KMS-11 (cell line): ENCODE measurements at regions not wholly inside any gene's neighbourhood (a gene's known extent, or its start where the extent isn't known, plus 50 kb on each side); places are given as distances from the start of the nearest gene placed in this dataset.

Experiments
- H2AFZ ChIP-seq: fragments of 200-600 bp; sonication (generic); 2 replicates; pipeline ENCODE4 v1.6.1; 2016; ENCODE audit warnings: antibody characterized with exemption, mixed run types, low read depth
- H3K27ac ChIP-seq: fragments of 200-600 bp; sonication (generic); 2 replicates; pipeline ENCODE4 v1.6.1; 2016; ENCODE audit warnings: mild to moderate bottlenecking, mixed run types
- H3K27me3 ChIP-seq: fragments of 200-600 bp; sonication (generic); 2 replicates; pipeline ENCODE4 v1.6.1; 2017; ENCODE audit warnings: mild to moderate bottlenecking, low read depth, mixed run types, moderate library complexity; ENCODE audit not compliant: insufficient read depth
- H3K36me3 ChIP-seq: fragments of 200-600 bp; sonication (generic); 2 replicates; pipeline ENCODE4 v1.6.1; 2017; ENCODE audit warnings: mild to moderate bottlenecking, mixed run types; ENCODE audit not compliant: insufficient read depth
- H3K4me1 ChIP-seq: fragments of 200-600 bp; sonication (generic); 2 replicates; pipeline ENCODE4 v1.6.1; 2016; ENCODE audit warnings: mild to moderate bottlenecking, low read depth, mixed run types; ENCODE audit not compliant: poor library complexity, severe bottlenecking
- H3K4me2 ChIP-seq: fragments of 200-600 bp; sonication (generic); 2 replicates; pipeline ENCODE4 v1.7.0; 2016; ENCODE audit warnings: mild to moderate bottlenecking, mixed run types
- H3K4me3 ChIP-seq: fragments of 200-600 bp; sonication (generic); IDR thresholded peaks from 2 replicates; pipeline ENCODE4 v1.6.1; 2017; ENCODE audit warnings: low read depth, low read length, mixed read lengths; ENCODE audit not compliant: insufficient read depth
- H3K79me2 ChIP-seq: fragments of 200-600 bp; sonication (generic); 2 replicates; pipeline ENCODE4 v1.6.1; 2016; ENCODE audit warnings: low read depth, mixed run types; ENCODE audit not compliant: insufficient read depth
- H3K9ac ChIP-seq: fragments of 200-600 bp; sonication (generic); 2 replicates; pipeline ENCODE4 v1.6.1; 2016; ENCODE audit warnings: mild to moderate bottlenecking, mixed run types
- H4K20me1 ChIP-seq: fragments of 200-600 bp; sonication (generic); 2 replicates; pipeline ENCODE4 v1.6.1; 2016; ENCODE audit warnings: mild to moderate bottlenecking, mixed run types; ENCODE audit not compliant: insufficient read depth
- CTCF ChIP-seq: fragments of 200-600 bp; sonication (generic); conservative IDR thresholded peaks from 2 replicates; pipeline ENCODE4 v1.6.1; 2017; ENCODE audit warnings: low read depth, mild to moderate bottlenecking, antibody characterized with exemption, low read length, moderate library complexity, mixed read lengths

DNA sequence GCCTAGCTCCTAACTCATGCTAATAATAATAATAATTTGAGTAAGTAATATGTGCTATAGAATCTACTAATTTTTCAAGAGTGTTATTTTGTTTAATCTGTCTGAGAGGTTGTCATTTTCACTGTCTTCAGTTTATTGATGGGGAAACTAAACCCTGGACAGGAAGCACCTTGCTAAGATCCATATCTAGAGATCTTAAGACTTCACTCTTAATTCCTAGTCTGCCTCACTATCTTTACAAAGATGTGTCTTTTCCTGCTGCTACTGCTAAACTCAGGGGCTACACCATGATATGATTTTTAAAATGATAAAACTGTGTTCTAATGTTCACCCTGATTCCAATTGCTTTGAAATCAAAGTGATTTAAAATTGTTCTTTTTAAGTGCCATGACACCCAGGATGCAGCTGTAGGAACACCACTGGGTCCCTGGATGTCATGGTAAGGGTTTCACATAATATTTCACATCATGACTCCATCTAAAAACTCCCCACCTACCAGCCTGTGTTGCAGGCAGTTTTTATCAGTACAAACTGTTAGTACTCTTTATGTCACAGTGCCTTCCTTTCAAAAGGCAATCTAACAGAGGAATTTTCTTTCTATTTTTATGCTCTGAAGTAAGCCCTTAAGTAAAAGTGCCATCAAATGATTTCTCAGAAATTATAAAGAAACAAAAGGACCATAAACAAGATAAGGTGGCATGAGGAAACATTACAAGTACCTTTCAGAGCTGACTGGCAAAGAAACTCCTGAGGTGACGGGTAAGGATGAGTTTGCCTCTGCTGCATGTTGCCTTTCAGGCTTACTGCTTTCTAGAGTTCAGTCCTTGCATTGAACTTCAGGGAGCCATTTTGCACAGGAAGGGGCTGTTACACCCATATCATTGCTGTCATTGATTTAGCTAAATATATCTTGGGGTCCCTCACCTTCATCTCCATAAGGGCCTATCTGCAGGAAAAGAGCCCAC is 160.1 kb upstream of the SATB1 start:
- H3K4me2 ChIP-seq: no peak overlapping the region
- no peak overlapping the region for H2AFZ ChIP-seq
- no peaks in the 10 kb centered on the region for H3K27me3 ChIP-seq
- no peaks in the 10 kb centered on the region for H4K20me1 ChIP-seq
- H3K79me2 ChIP-seq: no peaks in the 10 kb centered on the region
- H3K4me3 ChIP-seq: no peak overlapping the region
- H3K9ac ChIP-seq: no peak overlapping the region
- H3K27ac ChIP-seq: no peak overlapping the region
- no peak for TF ChIP-seq CTCF
- no peaks in the 10 kb centered on the region for H3K4me1 ChIP-seq
- H3K36me3 ChIP-seq: no peaks in the 10 kb centered on the region

DNA sequence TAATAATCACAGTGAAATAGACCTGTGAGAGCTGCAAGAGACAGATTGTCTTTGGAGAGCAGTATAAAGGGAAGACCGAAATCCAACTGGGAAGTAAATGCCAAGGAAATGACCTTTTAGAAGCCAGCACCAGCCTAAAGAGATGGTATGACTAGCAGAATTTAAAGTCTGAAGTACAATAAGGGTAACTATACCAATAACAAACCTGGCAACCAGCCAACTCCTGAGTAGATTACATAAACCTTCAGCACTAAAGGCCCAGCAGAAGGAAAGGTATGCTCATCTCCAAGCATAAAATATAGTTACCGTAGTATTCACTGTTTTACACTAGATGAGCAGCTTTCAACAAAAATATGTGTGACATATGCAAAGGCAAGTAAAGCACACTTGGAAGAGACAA is 155.1 kb upstream of the SATB1 start:
- Histone ChIP-seq H3K27ac (no peak overlapping the region), H3K79me2 (no peaks in the 10 kb centered on the region), H2AFZ (no peak overlapping the region), H3K9ac (no peak overlapping the region), H3K4me2 (no peak overlapping the region), H3K36me3 (no peaks in the 10 kb centered on the region), H3K27me3 (no peaks in the 10 kb centered on the region), H4K20me1 (no peaks in the 10 kb centered on the region), H3K4me1 (no peaks in the 10 kb centered on the region), H3K4me3 (no peak overlapping the region)
- no peak for TF ChIP-seq CTCF

DNA sequence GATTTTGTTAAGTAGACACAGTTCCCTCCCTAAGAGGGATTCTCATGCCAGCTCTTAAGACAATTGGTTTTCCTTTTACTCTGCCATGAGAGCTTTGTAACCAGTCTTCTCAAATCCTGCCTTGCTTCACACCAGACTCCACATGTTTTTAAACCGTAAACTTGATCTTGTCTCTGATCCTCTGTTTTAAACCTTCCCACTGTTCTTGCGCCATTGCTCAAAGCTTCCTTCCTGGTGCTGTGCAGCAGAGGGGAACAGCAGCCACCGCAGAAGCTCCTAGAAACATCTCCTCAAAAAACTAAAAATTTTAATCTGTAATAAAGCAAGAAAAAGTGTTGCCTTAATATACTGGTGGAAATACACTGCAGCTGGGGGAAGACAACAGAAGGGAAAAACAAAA is 154.5 kb upstream of the SATB1 start:
- Histone ChIP-seq H2AFZ (no peak overlapping the region), H3K4me2 (no peak overlapping the region)

DNA sequence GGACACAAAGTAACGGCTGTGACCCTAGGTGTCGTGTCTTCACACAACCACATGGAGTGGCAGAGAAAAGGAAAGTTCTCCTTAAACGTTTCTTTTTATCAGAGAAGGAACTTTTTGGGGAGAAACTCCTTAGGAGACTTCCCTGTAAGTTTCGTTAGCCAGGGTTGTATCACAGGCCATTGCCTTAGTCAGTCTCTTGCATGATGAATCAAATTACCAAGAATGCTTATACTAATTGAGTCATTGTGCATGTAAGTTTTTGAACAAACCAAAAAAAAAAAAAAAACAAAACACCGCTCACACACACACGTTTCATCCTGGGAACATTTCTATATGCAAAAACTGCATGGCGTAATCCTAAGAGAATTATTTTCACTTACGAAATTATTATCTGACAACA is 150.4 kb upstream of the SATB1 start:
- TF ChIP-seq CTCF: no peak
- H4K20me1 ChIP-seq: no peaks in the 10 kb centered on the region

More for the DNA sequence above, 154.5 kb upstream of the SATB1 start:
- no peaks in the 10 kb centered on the region for H3K4me1 ChIP-seq
- no peaks in the 10 kb centered on the region for H4K20me1 ChIP-seq
- H3K9ac ChIP-seq: no peak overlapping the region
- H3K36me3 ChIP-seq: no peaks in the 10 kb centered on the region
- H3K79me2 ChIP-seq: no peaks in the 10 kb centered on the region
- no peak overlapping the region for H3K4me3 ChIP-seq
- no peak overlapping the region for H3K27ac ChIP-seq
- TF ChIP-seq CTCF: no peak
- H3K27me3 ChIP-seq: no peaks in the 10 kb centered on the region

More for the DNA sequence above, 150.4 kb upstream of the SATB1 start:
- Histone ChIP-seq H3K27ac (no peak overlapping the region), H3K4me1 (no peaks in the 10 kb centered on the region), H2AFZ (no peak overlapping the region), H3K79me2 (no peaks in the 10 kb centered on the region), H3K4me2 (no peak overlapping the region), H3K4me3 (no peak overlapping the region), H3K9ac (no peak overlapping the region), H3K27me3 (no peaks in the 10 kb centered on the region), H3K36me3 (no peaks in the 10 kb centered on the region)
